ENCODE measurements at regions not wholly inside any gene's neighbourhood (a gene's known extent, or its start where the extent isn't known, plus 50 kb on each side); places are given as distances from the start of the nearest gene placed in this dataset.

DNA sequence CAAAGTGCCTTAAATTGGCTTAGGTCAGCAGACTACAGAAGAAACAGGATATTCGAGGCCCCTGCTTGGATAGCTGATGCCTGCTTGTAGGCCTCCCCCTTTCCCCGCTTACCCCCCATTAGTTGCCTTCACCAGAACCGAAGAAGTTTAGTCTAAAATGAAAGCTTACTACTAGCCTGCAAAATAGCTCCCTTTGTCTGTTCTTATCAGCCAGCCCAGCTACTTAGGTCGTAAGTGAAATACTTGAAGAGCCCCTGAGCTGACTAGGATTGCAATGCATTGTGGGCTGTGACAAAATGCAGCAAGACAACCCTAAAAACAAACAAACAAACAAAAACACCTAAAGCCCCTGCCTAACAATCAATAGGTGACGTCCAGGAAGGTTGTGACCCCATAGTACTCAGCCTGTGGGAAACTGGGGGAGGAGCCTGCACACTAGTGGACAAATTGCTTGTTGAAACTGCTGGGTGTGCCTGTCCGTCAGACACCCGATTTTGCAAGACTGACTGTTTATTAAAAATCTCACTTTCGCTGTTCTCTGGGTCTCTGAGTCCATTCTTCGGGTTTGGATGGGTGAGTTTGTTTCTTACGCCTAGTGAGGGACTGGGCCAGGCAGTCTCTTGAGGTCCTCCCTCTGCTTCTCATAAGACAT, 105.0 kb upstream of the DUSP22 start:
- no peak overlapping the region for H3K4me3 ChIP-seq (ENCODE audit: low read length)
- TF ChIP-seq, protein P1, sequence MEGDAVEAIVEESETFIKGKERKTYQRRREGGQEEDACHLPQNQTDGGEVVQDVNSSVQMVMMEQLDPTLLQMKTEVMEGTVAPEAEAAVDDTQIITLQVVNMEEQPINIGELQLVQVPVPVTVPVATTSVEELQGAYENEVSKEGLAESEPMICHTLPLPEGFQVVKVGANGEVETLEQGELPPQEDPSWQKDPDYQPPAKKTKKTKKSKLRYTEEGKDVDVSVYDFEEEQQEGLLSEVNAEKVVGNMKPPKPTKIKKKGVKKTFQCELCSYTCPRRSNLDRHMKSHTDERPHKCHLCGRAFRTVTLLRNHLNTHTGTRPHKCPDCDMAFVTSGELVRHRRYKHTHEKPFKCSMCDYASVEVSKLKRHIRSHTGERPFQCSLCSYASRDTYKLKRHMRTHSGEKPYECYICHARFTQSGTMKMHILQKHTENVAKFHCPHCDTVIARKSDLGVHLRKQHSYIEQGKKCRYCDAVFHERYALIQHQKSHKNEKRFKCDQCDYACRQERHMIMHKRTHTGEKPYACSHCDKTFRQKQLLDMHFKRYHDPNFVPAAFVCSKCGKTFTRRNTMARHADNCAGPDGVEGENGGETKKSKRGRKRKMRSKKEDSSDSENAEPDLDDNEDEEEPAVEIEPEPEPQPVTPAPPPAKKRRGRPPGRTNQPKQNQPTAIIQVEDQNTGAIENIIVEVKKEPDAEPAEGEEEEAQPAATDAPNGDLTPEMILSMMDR (conservative IDR thresholded peaks at IDR 0.05; ENCODE audit: low read depth, low read length) = no peak
- no peak for DNase-seq (ENCODE audit: low read depth)

DNA sequence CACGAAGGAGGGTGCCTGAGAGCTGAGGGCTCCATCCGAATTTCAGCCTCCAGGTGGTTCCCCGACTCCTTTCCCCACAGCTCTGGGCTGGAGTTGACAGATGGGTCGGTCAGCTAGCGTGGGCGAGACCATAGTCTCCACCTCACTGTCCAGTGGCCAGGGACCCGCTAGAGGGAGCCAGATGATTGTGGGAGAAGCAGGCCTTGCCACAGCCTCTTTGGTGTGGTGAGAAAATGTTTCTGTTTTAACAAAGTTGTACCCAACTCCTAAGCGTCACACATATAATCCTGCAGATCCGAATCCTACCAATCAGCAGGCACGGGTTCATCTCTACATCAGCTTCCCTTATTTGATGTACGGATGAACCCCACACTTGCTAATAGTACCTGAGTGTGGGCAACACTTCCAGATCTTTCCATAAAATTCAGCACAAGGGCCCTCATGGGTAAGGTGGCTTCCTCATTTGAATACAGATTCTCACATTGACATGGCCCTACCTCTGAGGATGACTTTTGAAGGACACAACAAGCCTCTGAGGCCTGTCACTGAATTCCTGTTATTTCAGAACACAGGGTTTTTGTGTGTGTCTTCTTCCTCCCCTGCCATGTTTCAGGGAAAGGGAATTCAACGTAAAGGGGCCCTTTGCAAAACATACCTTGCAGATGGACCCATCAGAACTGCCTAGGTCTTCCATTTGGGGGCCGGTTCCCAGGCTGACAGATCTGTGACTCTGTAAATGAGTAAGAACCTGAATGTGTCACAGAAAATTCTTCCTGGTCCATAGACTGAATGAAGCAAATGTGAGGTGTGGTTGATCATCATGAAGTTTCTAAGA, 103.2 kb upstream of the DUSP22 start:
- peak; percentile 27 for DNase-seq (ENCODE audit: low read depth)
- TF ChIP-seq, protein P1 (conservative IDR thresholded peaks at IDR 0.05; ENCODE audit: low read depth, low read length) = peak; percentile 97
- no peak overlapping the region for H3K4me3 ChIP-seq (ENCODE audit: low read length)

DNA sequence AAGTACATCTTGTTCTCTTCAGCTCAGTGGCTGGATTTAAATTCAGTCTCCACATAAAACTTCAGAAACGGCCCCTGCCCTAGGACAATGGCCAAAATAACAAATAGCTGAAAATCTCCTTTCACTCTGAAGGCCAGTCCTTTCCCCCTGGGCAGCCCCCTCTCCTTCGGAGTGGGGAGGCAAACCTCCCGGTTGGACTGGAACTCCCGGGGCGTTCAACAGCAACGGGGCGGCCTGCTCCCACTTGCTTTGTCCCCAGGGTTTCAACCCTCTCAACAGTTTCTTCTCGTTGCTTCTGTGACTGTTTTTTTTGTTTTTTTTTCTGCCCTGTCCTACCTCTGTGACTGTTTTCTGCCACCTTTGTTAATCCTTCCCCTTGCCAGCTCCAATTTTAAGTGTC, 102.6 kb upstream of the DUSP22 start:
- no peak for DNase-seq (ENCODE audit: low read depth)
- H3K4me3 ChIP-seq (ENCODE audit: low read length) = no peak overlapping the region
- TF ChIP-seq, protein P1 (conservative IDR thresholded peaks at IDR 0.05; ENCODE audit: low read depth, low read length) = no peak

DNA sequence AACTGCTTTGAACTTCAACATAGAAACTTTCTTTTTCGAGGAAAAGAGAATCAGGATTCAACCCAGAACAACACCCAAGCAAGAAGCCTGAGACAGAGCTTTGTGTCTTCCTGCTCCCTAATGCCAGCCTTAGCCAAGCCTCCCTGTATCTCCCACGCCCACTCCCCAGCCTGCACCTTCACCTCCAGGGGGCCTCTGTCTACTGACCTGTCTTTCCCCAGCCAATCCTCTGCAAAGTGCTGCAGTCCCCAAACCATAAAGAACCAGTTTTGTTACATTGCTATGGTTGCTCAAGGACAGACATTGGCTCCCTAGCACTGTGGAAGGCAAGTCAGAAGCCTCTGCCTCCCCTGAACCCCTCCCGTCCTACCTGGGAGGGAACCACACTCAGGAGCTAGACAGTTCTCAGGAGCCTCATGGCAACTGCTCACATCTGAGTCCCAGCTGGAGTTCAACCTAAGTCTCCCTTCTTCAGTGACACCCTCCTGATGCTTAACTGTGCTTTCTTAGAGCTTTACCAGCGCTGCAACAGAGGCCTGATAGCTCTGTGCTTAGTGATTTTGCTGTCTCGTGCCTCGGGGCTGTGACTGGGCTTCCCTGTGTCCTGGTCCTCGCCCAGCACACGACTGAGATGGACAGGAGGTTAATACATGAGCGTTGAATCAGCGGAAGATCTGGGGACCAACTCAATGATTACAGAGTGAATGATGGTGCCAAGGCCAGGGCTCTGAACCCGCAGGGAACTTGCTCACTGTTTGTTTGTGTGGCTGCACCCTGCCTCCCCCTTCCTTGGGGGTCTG, 101.5 kb upstream of the DUSP22 start:
- TF ChIP-seq, protein P1 (conservative IDR thresholded peaks at IDR 0.05; ENCODE audit: low read depth, low read length) = peak; percentile 25
- DNase-seq (ENCODE audit: low read depth) = no peak

DNA sequence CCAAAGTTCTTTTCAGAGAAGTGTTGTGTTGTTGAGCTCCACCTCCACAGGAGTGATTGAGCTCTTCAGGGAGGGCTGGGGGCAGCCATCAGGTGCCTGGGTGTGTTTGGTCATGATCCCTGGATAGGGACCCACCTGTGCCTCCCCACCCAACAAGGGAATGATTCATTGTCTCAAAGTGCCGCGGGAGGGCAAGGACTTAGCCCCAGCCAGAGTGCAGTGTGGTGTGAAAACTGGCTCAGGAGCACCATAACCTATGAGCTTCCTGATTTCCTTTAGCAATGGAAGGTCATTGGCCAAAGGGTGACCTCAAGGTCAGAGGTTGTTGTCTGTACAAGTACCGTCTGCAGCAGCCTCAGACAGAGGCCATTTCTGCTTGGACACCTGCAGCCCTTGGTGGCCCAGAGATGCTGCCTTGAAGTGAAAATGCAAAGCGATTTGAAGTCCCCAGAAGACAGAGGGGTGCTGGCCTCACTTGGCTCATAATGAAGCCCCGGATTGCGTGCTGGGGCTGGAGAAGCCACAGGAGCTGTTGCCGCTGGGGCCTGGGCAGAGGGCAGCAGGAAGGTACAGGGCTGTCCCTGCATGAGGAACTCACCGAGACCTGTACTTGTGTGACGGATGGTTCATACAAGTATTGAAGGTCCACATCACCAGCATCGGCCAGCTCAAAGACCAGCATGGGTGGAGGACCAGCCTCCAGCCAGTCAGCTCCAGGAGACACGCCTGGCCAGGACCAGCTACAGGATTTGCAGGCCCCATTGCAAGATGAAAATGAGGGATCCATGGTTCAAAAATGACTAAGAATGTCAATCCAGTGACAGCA, 100.6 kb upstream of the DUSP22 start:
- TF ChIP-seq, protein P1 (conservative IDR thresholded peaks at IDR 0.05; ENCODE audit: low read depth, low read length) = no peak
- no peak overlapping the region for H3K4me3 ChIP-seq (ENCODE audit: low read length)
- DNase-seq (ENCODE audit: low read depth) = no peak

More for the DNA sequence above, 101.5 kb upstream of the DUSP22 start:
- H3K4me3 ChIP-seq (ENCODE audit: low read length) = no peak overlapping the region

DNA sequence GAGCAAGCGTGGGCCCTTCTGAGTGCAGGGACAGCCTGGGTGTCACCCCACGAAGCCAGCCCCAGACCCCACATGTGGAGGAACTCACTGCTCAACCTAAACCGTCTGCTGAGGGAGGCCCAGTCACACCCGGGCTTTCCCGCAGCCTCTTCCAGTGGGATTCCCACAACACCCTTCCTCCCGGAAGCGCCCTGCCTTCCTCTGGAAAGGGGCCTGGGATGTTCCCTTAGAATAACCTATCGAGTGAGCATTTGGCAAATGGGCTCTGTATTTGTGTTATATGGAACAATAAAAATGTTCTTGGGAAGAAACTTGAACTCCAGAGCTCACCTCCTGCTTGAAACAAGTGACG, 100.0 kb upstream of the DUSP22 start:
- no peak overlapping the region for H3K4me3 ChIP-seq (ENCODE audit: low read length)
- TF ChIP-seq, protein P1 (conservative IDR thresholded peaks at IDR 0.05; ENCODE audit: low read depth, low read length) = no peak
- DNase-seq (ENCODE audit: low read depth) = no peak

All from retinal pigment epithelial cell (primary cell).